NCI-H82 (cell line): ENCODE measurements at regions not wholly inside any gene's neighbourhood (a gene's known extent, or its start where the extent isn't known, plus 50 kb on each side); places are given as distances from the start of the nearest gene placed in this dataset.
"Not testable (repeated sequence)": the region's sequence is repeated elsewhere in the genome, so short reads cannot be mapped to it uniquely, and the experiment has no call there.

Experiments
- DNase-seq: peaks from one replicate; lab custom pipeline; 2025; lab: John Stamatoyannopoulos, UW

DNA sequence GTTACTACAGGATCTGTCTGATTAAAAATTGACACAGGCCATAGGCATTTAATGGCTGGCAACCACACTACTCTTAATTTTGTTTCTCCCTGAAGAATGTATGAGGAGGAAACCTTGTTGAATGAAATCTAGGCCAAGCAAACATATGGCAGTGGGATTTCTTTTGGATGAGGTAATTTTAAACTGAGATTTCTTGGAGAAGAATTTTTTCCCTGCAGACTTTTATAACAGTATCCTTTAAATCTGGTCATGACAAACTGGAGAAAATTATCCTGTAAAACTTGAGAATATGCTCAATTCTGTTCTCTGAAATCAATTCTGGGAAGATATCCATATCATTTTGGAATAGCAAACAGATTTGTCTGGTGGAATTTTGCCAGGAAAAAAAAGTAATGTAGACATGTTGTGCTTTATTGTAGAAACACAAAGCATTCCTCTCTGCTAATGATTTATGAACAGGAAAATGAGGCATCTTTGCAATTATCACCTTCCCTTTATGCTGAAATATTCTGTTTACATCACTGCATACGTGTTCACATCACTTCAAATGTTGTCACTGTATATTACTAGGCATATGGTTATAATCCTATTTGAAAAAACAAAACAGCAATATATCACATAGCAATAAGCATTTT is 108.3 kb upstream of the ARSJ start:
- no peak for DNase-seq

DNA sequence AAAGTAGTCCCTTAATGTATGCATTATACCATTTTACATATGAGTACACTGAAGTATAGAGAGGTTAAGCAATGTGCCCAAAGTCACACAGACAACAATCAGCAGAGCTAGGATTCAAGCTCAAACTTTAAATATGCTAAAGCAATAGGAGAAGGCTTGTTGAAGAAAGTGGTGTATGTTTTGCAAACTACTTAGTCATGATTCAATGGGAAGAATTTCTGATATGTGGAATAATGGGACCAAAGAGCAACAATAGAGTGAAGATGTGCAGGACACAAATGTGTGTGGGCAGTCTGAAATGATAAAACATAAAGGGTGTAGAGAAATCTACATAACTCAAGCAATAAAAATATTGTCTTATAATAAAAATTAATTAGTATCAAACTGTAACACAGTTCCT is 109.0 kb upstream of the ARSJ start:
- no peak for DNase-seq

- DNase-seq: no peak
These were observed 112.1 kb upstream of the ARSJ start for GRCh38 chr4:114091546-114091945.

GRCh38 chr4:114093221-114093715 is 113.8 kb upstream of the ARSJ start:
- no peak for DNase-seq

DNA sequence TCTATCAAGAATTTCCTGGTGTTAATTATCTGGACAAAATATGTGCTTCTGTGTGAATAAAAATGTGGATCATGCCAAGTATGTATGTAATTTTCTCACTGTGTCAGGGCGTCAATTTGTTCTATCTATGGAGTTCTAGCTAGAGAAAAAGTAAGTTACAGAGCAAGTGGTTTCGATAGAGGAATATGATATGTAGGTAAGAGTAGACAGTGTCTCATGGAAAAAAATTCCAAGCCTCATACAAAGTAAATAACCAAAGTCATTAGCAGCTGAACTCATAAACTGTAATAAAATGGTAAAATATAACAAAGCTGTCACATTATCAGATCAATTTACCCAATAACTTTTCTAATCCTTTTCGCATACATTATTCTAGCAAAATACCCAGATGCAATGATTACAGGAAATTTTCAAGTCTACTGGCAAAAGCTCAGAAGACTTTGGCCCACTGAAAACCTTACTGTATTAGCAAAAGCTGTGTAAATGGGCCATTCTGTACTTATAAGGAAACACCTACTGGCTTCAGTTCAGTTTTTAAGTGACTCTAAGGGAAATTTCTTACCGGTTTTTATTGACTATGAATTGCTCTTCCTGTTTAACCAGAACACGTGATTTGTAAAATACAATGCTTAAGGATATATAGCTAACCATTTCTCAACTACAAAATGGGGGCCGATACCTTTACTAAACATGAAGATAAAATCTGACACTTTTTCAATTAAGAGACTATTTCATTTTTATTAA is 121.0 kb upstream of the ARSJ start:
- DNase-seq: no peak

- no peak for DNase-seq
These were observed 124.5 kb upstream of the ARSJ start for GRCh38 chr4:114103908-114104307.

- DNase-seq: peak; percentile 86
These were observed 129.4 kb upstream of the ARSJ start for GRCh38 chr4:114108869-114109268.

DNA sequence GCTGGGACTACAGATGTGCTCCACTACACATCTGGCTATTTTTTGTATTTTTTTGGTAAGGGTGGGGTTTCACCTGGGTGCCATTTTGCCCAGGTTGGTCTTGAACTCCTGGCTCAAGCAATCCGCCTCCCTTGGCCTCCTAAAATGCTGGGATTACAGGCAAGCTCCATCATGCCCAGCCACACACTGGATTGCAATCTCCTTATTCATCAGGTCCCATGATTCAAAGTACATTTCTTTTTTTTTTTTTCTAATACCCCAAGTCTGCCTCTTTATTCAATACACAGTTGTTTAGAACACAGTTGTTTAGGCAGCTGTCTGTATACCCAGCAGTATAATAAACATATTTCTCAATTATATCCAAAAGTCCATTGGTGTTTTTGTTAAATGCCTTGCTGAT is 130.3 kb upstream of the ARSJ start:
- no peak for DNase-seq

GRCh38 chr4:114115526-114115925 is 136.1 kb upstream of the ARSJ start:
- DNase-seq: no peak

DNA sequence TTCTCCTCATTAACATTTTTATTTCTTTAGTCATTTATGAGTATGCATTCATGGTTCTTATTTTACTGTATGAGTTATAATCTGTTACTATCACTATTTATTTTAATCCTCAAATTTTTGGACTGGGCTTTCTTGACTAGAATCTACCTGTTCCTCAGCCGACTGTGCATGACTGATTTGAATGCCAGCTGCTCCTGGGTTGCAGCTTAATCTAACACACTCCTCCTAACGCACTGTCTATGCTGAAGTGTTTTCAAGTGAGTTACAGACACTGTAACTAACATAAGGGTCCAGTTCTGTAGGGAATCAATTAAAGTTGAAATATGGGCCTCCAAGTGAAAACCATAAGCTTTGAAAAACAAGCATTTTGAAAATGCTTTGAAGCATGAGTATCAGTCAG is 137.4 kb upstream of the ARSJ start:
- DNase-seq: no peak

- no peak for DNase-seq
These were observed 141.8 kb upstream of the ARSJ start for GRCh38 chr4:114121221-114121620.

DNA sequence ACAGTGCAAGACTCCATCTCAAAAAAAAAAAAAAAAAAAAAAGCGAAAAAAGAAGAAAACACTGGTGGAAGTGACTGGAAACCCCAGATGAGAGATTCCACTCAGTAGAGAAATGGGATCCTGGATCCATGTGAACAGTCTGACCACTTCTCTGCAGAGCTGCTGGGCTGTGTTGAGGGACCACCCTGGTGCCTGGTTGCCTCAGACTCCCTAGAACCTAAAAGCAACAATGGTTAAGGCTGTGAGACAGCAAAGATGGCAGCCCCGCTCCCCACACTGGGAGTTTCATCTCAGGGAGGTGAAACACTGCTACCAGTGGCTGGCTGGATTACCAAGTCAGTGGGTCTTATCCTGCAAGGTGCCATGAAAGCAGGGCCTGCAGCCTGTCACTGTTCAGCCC is 152.8 kb upstream of the ARSJ start:
- DNase-seq: no peak

GRCh38 chr4:114132830-114133229 is 153.4 kb upstream of the ARSJ start:
- DNase-seq: peak; percentile 8

- no peak for DNase-seq
These were observed 156.6 kb upstream of the ARSJ start for GRCh38 chr4:114136069-114136468.

- no peak for DNase-seq
These were observed 158.5 kb upstream of the ARSJ start for GRCh38 chr4:114137984-114138383.

GRCh38 chr4:114146947-114147618 is 167.6 kb upstream of the ARSJ start:
- DNase-seq: no peak

DNA sequence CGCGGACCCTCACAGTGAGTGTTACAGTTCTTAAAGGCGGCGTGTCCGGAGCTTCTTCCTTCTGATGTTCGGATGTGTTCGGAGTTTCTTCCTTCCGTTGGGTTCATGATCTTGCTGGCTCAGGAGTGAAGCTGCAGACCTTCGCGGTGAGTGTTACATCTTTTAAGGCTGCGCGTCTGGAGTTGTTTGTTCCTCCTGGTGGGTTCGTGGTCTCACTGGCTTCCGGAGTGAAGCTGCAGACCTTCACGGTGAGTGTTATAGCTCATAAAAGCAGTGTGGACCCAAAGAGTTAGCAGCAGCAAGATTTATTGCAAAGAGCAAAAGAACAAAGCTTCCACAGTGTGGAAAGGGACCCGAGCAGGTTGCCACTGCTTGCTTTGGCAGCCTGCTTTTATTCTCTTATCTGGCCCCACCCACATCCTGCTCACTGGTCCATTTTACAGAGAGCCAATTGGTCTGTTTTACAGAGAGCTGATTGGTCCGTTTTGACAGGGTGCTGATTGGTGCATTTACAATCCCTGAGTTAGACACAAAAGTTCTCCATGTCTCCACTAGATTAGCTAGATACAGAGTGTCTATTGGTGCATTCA is 168.3 kb upstream of the ARSJ start:
- not testable (repeated sequence) for DNase-seq

GRCh38 chr4:114148372-114149070 is 169.1 kb upstream of the ARSJ start:
- DNase-seq: not testable (repeated sequence)

- no peak for DNase-seq
These were observed 176.9 kb upstream of the ARSJ start for GRCh38 chr4:114156371-114156770.

GRCh38 chr4:114161809-114162208 is 182.4 kb upstream of the ARSJ start:
- no peak for DNase-seq

DNA sequence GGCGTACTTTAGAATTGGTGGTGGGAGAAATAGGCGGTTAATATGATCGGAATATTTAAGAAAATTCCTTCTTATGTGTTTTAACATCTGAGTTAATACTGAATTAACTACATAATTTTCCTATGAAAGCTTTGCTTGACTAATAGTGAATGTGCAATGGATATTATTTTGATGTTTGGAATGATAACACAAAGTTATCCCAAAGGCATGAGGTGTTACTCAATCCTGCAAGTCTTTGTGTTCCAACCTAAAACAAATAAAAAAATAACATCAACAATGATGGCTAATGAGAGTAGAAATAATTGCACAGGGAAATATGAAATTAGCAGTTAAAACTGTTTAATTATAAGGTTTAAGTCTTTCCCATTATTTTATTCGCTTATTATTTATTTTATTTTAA is 183.6 kb upstream of the ARSJ start:
- no peak for DNase-seq

DNA sequence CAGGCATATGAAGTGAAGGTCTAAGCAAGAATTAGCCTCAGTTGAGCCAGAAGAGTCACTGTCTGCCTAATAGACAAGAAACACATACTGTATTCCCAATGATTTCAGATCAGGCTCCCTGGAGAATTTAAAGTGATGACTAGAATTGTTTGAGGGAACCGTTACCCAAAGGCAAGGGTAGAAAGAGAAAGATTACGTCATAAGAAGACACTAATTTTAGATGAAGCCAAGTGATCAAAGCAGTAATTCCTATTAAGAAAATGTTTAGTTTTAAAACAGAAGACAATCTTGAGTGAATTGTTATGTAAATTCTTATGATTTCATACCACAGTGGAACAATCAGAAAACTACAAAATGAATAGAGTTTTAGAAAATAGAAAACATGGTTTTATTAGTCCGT is 194.5 kb upstream of the ARSJ start:
- no peak for DNase-seq
